Pulmonary artery endothelial cell (primary cell): ENCODE measurements at regions not wholly inside any gene's neighbourhood (a gene's known extent, or its start where the extent isn't known, plus 50 kb on each side); places are given as distances from the start of the nearest gene placed in this dataset.
"Not testable (repeated sequence)": the region's sequence is repeated elsewhere in the genome, so short reads cannot be mapped to it uniquely, and the experiment has no call there.

Source experiments
- DNase-seq: peaks from one replicate; pipeline ENCODE4 v3.0.0-alpha.2; 2011; ENCODE audit warnings: low read depth, low spot score

GRCh38 chr2:138066139-138066806 lies 102.0 kb downstream of the HNMT start:
- no peak for DNase-seq

GRCh38 chr2:138066841-138067240 lies 102.6 kb downstream of the HNMT start:
- no peak for DNase-seq

- DNase-seq = not testable (repeated sequence)
Observed at GRCh38 chr2:138068669-138069068, 104.4 kb downstream of the HNMT start.

GRCh38 chr2:138071042-138071719 lies 106.9 kb downstream of the HNMT start:
- DNase-seq = not testable (repeated sequence)

- DNase-seq = no peak
Observed at GRCh38 chr2:138071720-138072719, 107.7 kb downstream of the HNMT start.

- no peak for DNase-seq
Observed at GRCh38 chr2:138078153-138078552, 113.9 kb downstream of the HNMT start.

GRCh38 chr2:138079976-138080375 lies 115.7 kb downstream of the HNMT start:
- no peak for DNase-seq

GRCh38 chr2:138081225-138082073 lies 117.2 kb downstream of the HNMT start:
- no peak for DNase-seq

GRCh38 chr2:138084206-138084605 lies 119.9 kb downstream of the HNMT start:
- no peak for DNase-seq

- not testable (repeated sequence) for DNase-seq
Observed at GRCh38 chr2:138085441-138085840, 121.2 kb downstream of the HNMT start.

- no peak for DNase-seq
Observed at GRCh38 chr2:138086576-138086975, 122.3 kb downstream of the HNMT start.

- no peak for DNase-seq
Observed at GRCh38 chr2:138087751-138088593, 123.7 kb downstream of the HNMT start.

GRCh38 chr2:138090330-138090729 lies 126.1 kb downstream of the HNMT start:
- peak; percentile 10 for DNase-seq

- DNase-seq = no peak
Observed at GRCh38 chr2:138093455-138093854, 129.2 kb downstream of the HNMT start.

- DNase-seq = no peak
Observed at GRCh38 chr2:138094031-138094430, 129.8 kb downstream of the HNMT start.

GRCh38 chr2:138095336-138095735 lies 131.1 kb downstream of the HNMT start:
- DNase-seq = no peak

- DNase-seq = not testable (repeated sequence)
Observed at GRCh38 chr2:138099288-138099687, 135.0 kb downstream of the HNMT start.

GRCh38 chr2:138101718-138102117 lies 137.4 kb downstream of the HNMT start:
- DNase-seq = no peak

- no peak for DNase-seq
Observed at GRCh38 chr2:138102664-138103063, 138.4 kb downstream of the HNMT start.

- DNase-seq = no peak
Observed at GRCh38 chr2:138103156-138103555, 138.9 kb downstream of the HNMT start.
